Activated T-cell treated with anti-CD3 and anti-CD28 coated beads, Interleukin-2, amount 50 U/mL, for 4 hours (primary cell): ENCODE measurements at regions not wholly inside any gene's neighbourhood (a gene's known extent, or its start where the extent isn't known, plus 50 kb on each side); places are given as distances from the start of the nearest gene placed in this dataset.
"Not testable (repeated sequence)": the region's sequence is repeated elsewhere in the genome, so short reads cannot be mapped to it uniquely, and the experiment has no call there.

Source experiments
- ATAC-seq, 2 donors: fragments of 200-7000 bp; cut with Tn5 transposase; one replicate each; pipeline ENCODE4 v1.10.0; 2021
- DNase-seq: peaks from one replicate; pipeline ENCODE4 v3.0.0-alpha.2; 2020
- H3K27me3 Mint-ChIP-seq: one replicate; pipeline ENCODE4 v1.8.0; 2021; ENCODE audit warnings: low read depth, mixed read lengths
- H3K36me3 Mint-ChIP-seq: one replicate; pipeline ENCODE4 v1.8.0; 2022; ENCODE audit warnings: mixed read lengths; ENCODE audit not compliant: insufficient read depth
- H3K4me1 Mint-ChIP-seq: one replicate; pipeline ENCODE4 v1.8.0; 2021; ENCODE audit warnings: low read depth, mixed read lengths
- H3K4me3 Mint-ChIP-seq: one replicate; pipeline ENCODE4 v1.8.0; 2021; ENCODE audit warnings: mild to moderate bottlenecking, moderate library complexity, mixed read lengths
- H3K9me3 Mint-ChIP-seq: one replicate; pipeline ENCODE4 v1.8.0; 2021; ENCODE audit warnings: mixed read lengths

GRCh38 chr13:74569251-74569650, 435.0 kb upstream of the KLF12 start:
- ATAC-seq: no peak

GRCh38 chr13:74567485-74567884, 433.3 kb upstream of the KLF12 start:
- no peaks in the 10 kb centered on the region for H3K4me1 Mint-ChIP-seq
- no peaks in the 10 kb centered on the region for H3K36me3 Mint-ChIP-seq
- ATAC-seq (no peak), DNase-seq (no peak)
- no peak overlapping the region for H3K4me3 Mint-ChIP-seq
- no peaks in the 10 kb centered on the region for H3K9me3 Mint-ChIP-seq
- peaks cover 1% of the 10 kb centered on the region for H3K27me3 Mint-ChIP-seq

More at GRCh38 chr13:74569251-74569650, 435.0 kb upstream of the KLF12 start:
- DNase-seq: no peak
- no peak overlapping the region for H3K4me3 Mint-ChIP-seq
- H3K4me1 Mint-ChIP-seq: no peaks in the 10 kb centered on the region
- H3K36me3 Mint-ChIP-seq: no peaks in the 10 kb centered on the region
- no peaks in the 10 kb centered on the region for H3K9me3 Mint-ChIP-seq
- H3K27me3 Mint-ChIP-seq: peaks cover 14% of the 10 kb centered on the region

DNA sequence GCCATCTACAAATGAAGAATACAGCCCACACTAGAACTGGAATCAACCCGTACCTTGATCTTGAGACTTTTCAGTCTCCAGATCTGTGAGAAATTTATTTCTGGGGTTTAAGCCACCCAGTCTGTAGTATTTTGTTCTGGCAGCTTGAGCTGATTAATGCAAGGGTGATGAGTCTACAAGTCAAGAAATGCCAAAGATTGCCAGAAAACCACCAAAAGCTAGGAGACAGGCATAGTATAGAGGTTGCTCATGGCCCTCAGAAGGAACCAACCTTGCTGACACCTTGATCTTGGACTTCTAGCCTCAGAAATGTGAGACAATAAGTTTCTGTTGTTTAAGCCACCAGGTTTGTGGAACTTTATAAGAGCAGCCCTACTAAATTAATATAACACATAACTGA, 428.2 kb upstream of the KLF12 start:
- Mint-ChIP-seq H3K4me3 (no peak overlapping the region), H3K36me3 (no peaks in the 10 kb centered on the region), H3K27me3 (peaks cover 1% of the 10 kb centered on the region), H3K4me1 (no peaks in the 10 kb centered on the region), H3K9me3 (no peaks in the 10 kb centered on the region)
- DNase-seq (no peak), ATAC-seq (no peak)

DNA sequence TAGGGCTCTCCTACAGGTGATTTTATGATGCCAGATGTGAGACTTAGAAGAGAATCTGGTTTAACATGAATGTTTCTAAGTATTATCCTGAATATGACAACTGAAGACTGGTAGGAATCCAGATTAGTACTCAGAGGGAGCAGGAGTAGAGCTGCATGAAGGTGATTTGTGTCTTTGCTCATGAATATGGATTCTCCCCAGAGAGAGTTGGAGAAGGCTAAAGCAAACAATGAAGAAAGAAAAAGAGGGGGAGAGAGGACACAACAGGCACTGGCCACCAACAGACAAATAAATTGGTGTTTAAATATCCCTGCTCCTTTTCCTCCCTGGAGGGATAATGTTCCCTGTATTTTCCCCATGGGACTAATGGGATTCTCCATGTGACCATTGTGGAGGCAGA, 427.0 kb upstream of the KLF12 start:
- no peaks in the 10 kb centered on the region for H3K36me3 Mint-ChIP-seq
- ATAC-seq (no peak), DNase-seq (no peak)
- H3K9me3 Mint-ChIP-seq: no peaks in the 10 kb centered on the region
- no peaks in the 10 kb centered on the region for H3K27me3 Mint-ChIP-seq
- H3K4me1 Mint-ChIP-seq: no peaks in the 10 kb centered on the region
- no peak overlapping the region for H3K4me3 Mint-ChIP-seq

DNA sequence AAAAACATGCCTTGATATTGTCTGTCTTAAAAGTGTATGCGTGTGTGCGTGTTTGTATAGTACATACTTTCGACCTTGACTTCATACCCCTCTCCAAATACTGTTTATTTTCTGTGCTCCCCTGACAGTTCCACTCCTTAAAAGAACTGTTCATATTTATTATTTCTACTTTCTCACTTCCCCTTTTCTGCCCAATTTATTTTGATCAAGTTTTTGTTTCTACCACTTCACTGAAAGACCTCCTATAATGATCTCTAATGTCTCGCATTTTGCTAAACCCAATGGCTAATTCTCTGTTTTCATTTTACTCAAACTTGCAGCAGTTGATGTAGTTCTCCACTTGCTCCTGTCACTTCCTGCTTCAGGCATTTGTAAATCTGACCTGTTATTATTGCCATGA, 426.1 kb upstream of the KLF12 start:
- ATAC-seq (no peak), DNase-seq (no peak)
- H3K4me3 Mint-ChIP-seq: no peak overlapping the region
- no peaks in the 10 kb centered on the region for H3K36me3 Mint-ChIP-seq
- no peaks in the 10 kb centered on the region for H3K9me3 Mint-ChIP-seq
- no peaks in the 10 kb centered on the region for H3K27me3 Mint-ChIP-seq
- peaks cover 1% of the 10 kb centered on the region for H3K4me1 Mint-ChIP-seq

GRCh38 chr13:74557870-74558269, 423.7 kb upstream of the KLF12 start:
- H3K4me3 Mint-ChIP-seq: no peak overlapping the region
- H3K27me3 Mint-ChIP-seq: no peaks in the 10 kb centered on the region
- ATAC-seq (no peak), DNase-seq (no peak)
- H3K36me3 Mint-ChIP-seq: no peaks in the 10 kb centered on the region
- H3K9me3 Mint-ChIP-seq: no peaks in the 10 kb centered on the region
- H3K4me1 Mint-ChIP-seq: peaks cover 3% of the 10 kb centered on the region

DNA sequence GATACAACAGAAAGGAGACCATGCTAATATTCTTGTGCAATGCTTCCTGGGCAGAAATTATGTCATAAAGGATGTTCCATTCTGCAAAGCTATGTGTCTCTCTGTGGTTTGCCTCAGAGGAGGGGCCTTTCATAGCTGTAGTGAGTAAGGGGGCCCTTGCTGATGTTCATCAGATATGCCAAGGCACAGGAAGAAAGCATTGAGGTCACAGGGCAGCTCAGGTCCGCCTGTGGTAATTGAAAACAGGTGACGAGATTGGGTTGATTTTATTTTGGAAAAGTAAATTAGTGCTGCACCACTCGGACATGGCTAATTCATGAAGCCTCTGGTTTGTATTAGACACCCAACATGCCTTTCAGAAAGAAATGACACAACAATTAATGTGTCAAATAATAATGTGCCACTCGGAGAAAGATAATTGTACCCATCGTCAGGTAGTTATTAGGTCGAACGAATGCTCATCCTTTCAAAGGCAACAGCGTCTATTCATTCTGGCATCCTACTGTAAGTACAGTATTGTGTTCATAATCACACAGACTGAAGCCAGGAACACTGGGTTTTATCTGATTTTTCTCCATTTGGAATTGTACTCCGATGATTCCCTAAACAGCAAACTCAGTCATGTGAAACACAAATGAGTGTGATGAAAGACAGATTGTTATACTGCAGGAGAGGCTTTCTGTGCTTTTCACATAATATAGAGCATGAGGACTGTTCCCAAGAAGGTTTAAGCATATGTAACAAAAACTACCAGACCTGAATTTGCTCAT, 421.6 kb upstream of the KLF12 start:
- H3K9me3 Mint-ChIP-seq: no peaks in the 10 kb centered on the region
- peaks cover 4% of the 10 kb centered on the region for H3K4me1 Mint-ChIP-seq
- no peaks in the 10 kb centered on the region for H3K36me3 Mint-ChIP-seq
- no peak overlapping the region for H3K4me3 Mint-ChIP-seq
- ATAC-seq (no peak), DNase-seq (no peak)
- H3K27me3 Mint-ChIP-seq: no peaks in the 10 kb centered on the region

GRCh38 chr13:74555276-74555625, 421.0 kb upstream of the KLF12 start:
- no peaks in the 10 kb centered on the region for H3K36me3 Mint-ChIP-seq
- ATAC-seq (no peak), DNase-seq (no peak)
- no peaks in the 10 kb centered on the region for H3K27me3 Mint-ChIP-seq
- H3K9me3 Mint-ChIP-seq: no peaks in the 10 kb centered on the region
- H3K4me3 Mint-ChIP-seq: no peak overlapping the region
- peaks cover 7% of the 10 kb centered on the region for H3K4me1 Mint-ChIP-seq

GRCh38 chr13:74554569-74555275, 420.5 kb upstream of the KLF12 start:
- ATAC-seq (no peak), DNase-seq (no peak)
- peaks cover 12% of the 10 kb centered on the region for H3K4me1 Mint-ChIP-seq
- H3K27me3 Mint-ChIP-seq: no peaks in the 10 kb centered on the region
- H3K9me3 Mint-ChIP-seq: no peaks in the 10 kb centered on the region
- no peak overlapping the region for H3K4me3 Mint-ChIP-seq
- H3K36me3 Mint-ChIP-seq: no peaks in the 10 kb centered on the region

DNA sequence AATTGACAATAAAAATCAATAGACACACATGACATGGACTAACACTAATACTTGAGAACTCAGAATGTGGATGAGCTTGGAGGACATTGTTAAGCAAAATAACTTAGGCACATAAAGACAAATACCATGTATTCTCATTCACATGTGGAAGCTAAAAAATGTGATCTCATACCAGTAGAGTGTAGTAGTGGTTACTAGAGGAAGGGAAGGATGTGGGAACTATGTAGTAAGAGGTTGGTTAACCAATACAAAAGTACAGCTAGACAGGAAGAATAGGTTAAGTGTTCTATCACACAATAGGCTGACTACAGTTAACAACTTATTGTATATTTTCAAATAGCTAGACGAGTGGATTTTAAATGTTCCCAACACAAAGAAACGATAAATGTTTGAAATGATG, 415.8 kb upstream of the KLF12 start:
- no peaks in the 10 kb centered on the region for H3K36me3 Mint-ChIP-seq
- ATAC-seq (peak; percentile 34 to 46), DNase-seq (no peak)
- H3K27me3 Mint-ChIP-seq: no peaks in the 10 kb centered on the region
- H3K4me3 Mint-ChIP-seq: no peak overlapping the region
- no peaks in the 10 kb centered on the region for H3K9me3 Mint-ChIP-seq
- peaks cover 10% of the 10 kb centered on the region for H3K4me1 Mint-ChIP-seq

DNA sequence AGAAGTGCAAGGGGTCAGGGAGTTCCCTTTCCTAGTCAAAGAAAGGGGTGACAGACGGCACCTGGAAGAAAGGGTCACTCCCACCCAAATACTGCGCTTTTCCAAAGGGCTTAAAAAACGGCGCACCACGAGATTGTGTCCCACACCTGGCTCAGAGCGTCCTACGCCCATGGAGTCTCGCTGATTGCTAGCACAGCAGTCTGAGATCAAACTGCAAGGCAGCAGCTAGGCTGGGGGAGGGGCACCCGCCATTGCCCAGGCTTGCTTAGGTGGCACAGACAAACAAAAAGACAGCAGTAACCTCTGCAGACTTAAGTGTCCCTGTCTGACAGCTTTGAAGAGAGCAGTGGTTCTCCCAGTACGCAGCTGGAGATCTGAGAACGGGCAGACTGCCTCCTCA, 402.4 kb upstream of the KLF12 start:
- not testable (repeated sequence) for H3K4me3 Mint-ChIP-seq, H3K4me1 Mint-ChIP-seq

GRCh38 chr13:74533226-74533625, 399.0 kb upstream of the KLF12 start:
- Mint-ChIP-seq H3K36me3 (no peaks in the 10 kb centered on the region), H3K27me3 (peaks cover 3% of the 10 kb centered on the region), H3K4me1 (no peaks in the 10 kb centered on the region), H3K9me3 (no peaks in the 10 kb centered on the region), H3K4me3 (no peak overlapping the region)
- ATAC-seq (no peak), DNase-seq (no peak)

More for the DNA sequence above, 402.4 kb upstream of the KLF12 start:
- not testable (repeated sequence) for H3K27me3 Mint-ChIP-seq, DNase-seq, H3K36me3 Mint-ChIP-seq, H3K9me3 Mint-ChIP-seq, ATAC-seq

- no peak for DNase-seq
- Mint-ChIP-seq H3K9me3 (no peaks in the 10 kb centered on the region), H3K36me3 (no peaks in the 10 kb centered on the region), H3K4me3 (no peak overlapping the region), H3K27me3 (peaks cover 3% of the 10 kb centered on the region), H3K4me1 (no peaks in the 10 kb centered on the region)
- ATAC-seq: no peak
Measured at GRCh38 chr13:74530011-74530410, 395.8 kb upstream of the KLF12 start.

DNA sequence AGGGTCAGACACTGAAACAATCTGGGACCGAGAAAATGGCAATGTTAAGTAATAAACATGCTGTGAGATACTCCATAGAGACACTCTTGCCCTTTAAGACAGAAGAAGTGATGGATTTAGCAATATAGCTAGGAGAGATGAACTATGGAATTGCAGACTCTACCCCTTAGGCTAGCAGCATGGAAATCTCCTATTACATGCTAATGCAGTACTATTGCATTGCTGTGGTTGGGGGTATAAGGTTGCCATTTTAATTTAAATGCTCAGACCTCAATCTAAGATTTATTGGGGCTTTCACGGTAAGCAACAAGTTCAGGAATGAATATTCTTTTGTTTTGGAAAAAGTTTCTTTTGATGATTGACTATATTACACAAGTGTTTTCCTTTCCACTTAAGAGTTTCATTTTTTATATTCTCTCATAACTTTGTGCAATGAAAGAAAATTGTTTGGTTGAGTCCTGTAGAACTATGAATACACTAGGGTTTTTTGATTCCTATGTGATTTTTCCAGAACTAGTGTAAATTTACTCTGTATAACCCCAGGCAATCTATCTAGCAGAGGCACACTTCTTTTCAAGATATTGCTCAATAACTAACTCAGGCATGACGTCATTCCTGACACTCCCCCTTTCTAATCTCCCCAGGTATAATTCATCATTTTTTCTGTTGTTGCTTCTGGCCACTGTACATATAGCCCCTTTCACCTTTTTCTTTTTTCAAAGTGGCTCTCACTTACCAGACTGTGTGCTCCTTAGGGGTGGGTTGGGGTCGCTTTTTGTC, 394.7 kb upstream of the KLF12 start:
- Mint-ChIP-seq H3K36me3 (no peaks in the 10 kb centered on the region), H3K27me3 (peaks cover 5% of the 10 kb centered on the region), H3K9me3 (no peaks in the 10 kb centered on the region), H3K4me1 (no peaks in the 10 kb centered on the region), H3K4me3 (no peak overlapping the region)
- ATAC-seq (no peak), DNase-seq (no peak)

- Mint-ChIP-seq H3K36me3 (no peaks in the 10 kb centered on the region), H3K9me3 (no peaks in the 10 kb centered on the region), H3K4me3 (no peak overlapping the region), H3K27me3 (peaks cover 7% of the 10 kb centered on the region), H3K4me1 (no peaks in the 10 kb centered on the region)
- no peak for ATAC-seq
- DNase-seq: no peak
Measured at GRCh38 chr13:74523057-74523456, 388.9 kb upstream of the KLF12 start.
